HG03558 (cell line): ENCODE measurements at regions not wholly inside any gene's neighbourhood (a gene's known extent, or its start where the extent isn't known, plus 50 kb on each side); places are given as distances from the start of the nearest gene placed in this dataset.

Experiments
- ATAC-seq: cut with Tn5 transposase; IDR thresholded peaks from one replicate; pipeline ENCODE4 v1.9.1; 2021; ENCODE audit warnings: moderate number of reproducible peaks; ENCODE audit not compliant: unreplicated experiment; ENCODE audit errors: extremely low read depth

GRCh38 chr13:61052175-61052574 is 363.5 kb downstream of the PCDH20 start:
- ATAC-seq = no peak

- no peak for ATAC-seq
Measured at GRCh38 chr13:61045251-61045650, 370.4 kb downstream of the PCDH20 start.

- ATAC-seq = no peak
Measured at GRCh38 chr13:61040181-61040580, 375.5 kb downstream of the PCDH20 start.

- ATAC-seq = no peak
Measured at GRCh38 chr13:61039302-61039701, 376.3 kb downstream of the PCDH20 start.

GRCh38 chr13:61036715-61037114 is 378.9 kb downstream of the PCDH20 start:
- ATAC-seq = no peak

- no peak for ATAC-seq
Measured at GRCh38 chr13:61030445-61030844, 385.2 kb downstream of the PCDH20 start.

GRCh38 chr13:61029064-61029463 is 386.6 kb downstream of the PCDH20 start:
- no peak for ATAC-seq

GRCh38 chr13:61024046-61024445 is 391.6 kb downstream of the PCDH20 start:
- no peak for ATAC-seq

- ATAC-seq = no peak
Measured at GRCh38 chr13:61021838-61022237, 393.8 kb downstream of the PCDH20 start.

- ATAC-seq = no peak
Measured at GRCh38 chr13:61013796-61014195, 401.9 kb downstream of the PCDH20 start.

- no peak for ATAC-seq
Measured at GRCh38 chr13:61010358-61010757, 405.3 kb downstream of the PCDH20 start.

GRCh38 chr13:61002686-61003085 is 413.0 kb downstream of the PCDH20 start:
- no peak for ATAC-seq

- no peak for ATAC-seq
Measured at GRCh38 chr13:60990032-60990733, 425.5 kb downstream of the PCDH20 start.

- no peak for ATAC-seq
Measured at GRCh38 chr13:60986301-60986700, 429.3 kb downstream of the PCDH20 start.

- ATAC-seq = no peak
Measured at GRCh38 chr13:60981407-60981806, 434.2 kb downstream of the PCDH20 start.

- ATAC-seq = no peak
Measured at GRCh38 chr13:60976367-60976766, 439.3 kb downstream of the PCDH20 start.

GRCh38 chr13:60974296-60974695 is 441.4 kb downstream of the PCDH20 start:
- ATAC-seq = no peak

- no peak for ATAC-seq
Measured at GRCh38 chr13:60973529-60973928, 442.1 kb downstream of the PCDH20 start.

- no peak for ATAC-seq
Measured at GRCh38 chr13:60970736-60971135, 444.9 kb downstream of the PCDH20 start.

GRCh38 chr13:60969656-60970055 is 446.0 kb downstream of the PCDH20 start:
- no peak for ATAC-seq

- no peak for ATAC-seq
Measured at GRCh38 chr13:60959427-60959826, 456.2 kb downstream of the PCDH20 start.

GRCh38 chr13:60957816-60958215 is 457.8 kb downstream of the PCDH20 start:
- no peak for ATAC-seq
